Activated CD4-positive, alpha-beta T cell treated with anti-CD3 and anti-CD28 coated beads, Interleukin-2, amount 10 ng/mL, durations not matched to agents 7 days and 5 days (primary cell): ENCODE measurements at regions not wholly inside any gene's neighbourhood (a gene's known extent, or its start where the extent isn't known, plus 50 kb on each side); places are given as distances from the start of the nearest gene placed in this dataset.

ENCODE experiments used
- CTCF ChIA-PET: fragments of 350-600 bp; sonication (Branson Sonifier 250); formaldehyde crosslinking; loops from one replicate; lab custom pipeline; 2021; ENCODE audit warnings: antibody characterized with exemption; lab: Charles Lee
- POLR2A ChIA-PET: fragments of 350-600 bp; sonication (Branson Sonifier 250); formaldehyde crosslinking; loops from one replicate; lab custom pipeline; 2021; ENCODE audit warnings: antibody characterized with exemption; lab: Charles Lee
- DNase-seq: peaks from one replicate; pipeline ENCODE4 v3.0.0-alpha.2; 2020
- H3K27ac Mint-ChIP-seq: one replicate; pipeline ENCODE4 v1.8.0; 2021; ENCODE audit warnings: mild to moderate bottlenecking, moderate library complexity, mixed read lengths
- H3K27me3 Mint-ChIP-seq: one replicate; pipeline ENCODE4 v1.8.0; 2021; ENCODE audit warnings: mixed read lengths
- H3K36me3 Mint-ChIP-seq: one replicate; pipeline ENCODE4 v1.8.0; 2021; ENCODE audit warnings: low read depth, mixed read lengths
- H3K4me1 Mint-ChIP-seq: one replicate; pipeline ENCODE4 v1.8.0; 2021; ENCODE audit warnings: mixed read lengths
- H3K4me3 Mint-ChIP-seq: one replicate; pipeline ENCODE4 v1.8.0; 2021; ENCODE audit warnings: mild to moderate bottlenecking, moderate library complexity, mixed read lengths
- H3K9me3 Mint-ChIP-seq: one replicate; pipeline ENCODE4 v1.8.0; 2021; ENCODE audit warnings: mixed read lengths

- Mint-ChIP-seq H3K4me3 (no peak overlapping the region), H3K27ac (no peak overlapping the region), H3K9me3 (no peaks in the 10 kb centered on the region), H3K36me3 (no peaks in the 10 kb centered on the region), H3K27me3 (no peaks in the 10 kb centered on the region), H3K4me1 (no peaks in the 10 kb centered on the region)
- CTCF ChIA-PET = no interaction called here
- POLR2A ChIA-PET = no interaction called here
- no peak for DNase-seq
Measured at GRCh38 chr5:125575171-125575890, 828.9 kb upstream of the ZNF608 start.

DNA sequence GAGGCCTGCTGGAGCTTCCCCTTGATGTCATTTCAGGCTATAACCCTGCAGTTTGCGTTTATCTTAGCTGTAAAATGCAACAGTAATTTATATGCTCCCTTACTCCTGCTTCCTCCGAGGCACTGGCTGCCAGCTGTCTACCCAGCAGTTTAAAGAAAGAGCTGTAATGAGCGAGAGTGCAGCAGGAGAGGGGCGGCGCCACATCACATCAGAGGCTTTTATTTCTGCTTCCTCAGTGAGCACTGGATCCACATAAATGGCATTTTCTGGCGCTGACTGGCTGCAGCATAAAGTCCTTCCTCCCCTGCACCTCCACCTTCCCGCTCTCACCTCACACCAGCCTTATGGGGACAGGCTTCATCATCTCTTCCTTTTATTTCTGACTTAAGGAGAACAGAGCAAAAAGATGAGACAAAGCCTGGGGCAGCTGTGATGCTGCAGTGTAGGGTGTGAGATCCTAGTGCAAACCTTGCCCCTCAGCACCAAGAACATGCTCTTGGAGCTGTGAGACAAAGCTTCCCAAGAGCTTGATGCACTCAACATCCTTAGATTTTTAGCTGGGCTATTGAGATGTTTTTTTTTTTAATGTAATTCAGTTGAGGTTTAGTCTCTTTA, 829.6 kb upstream of the ZNF608 start:
- ChIA-PET CTCF (no interaction called here), POLR2A (no interaction called here)
- no peaks in the 10 kb centered on the region for H3K36me3 Mint-ChIP-seq
- no peak overlapping the region for H3K4me3 Mint-ChIP-seq
- no peak overlapping the region for H3K27ac Mint-ChIP-seq
- H3K9me3 Mint-ChIP-seq = no peaks in the 10 kb centered on the region
- no peaks in the 10 kb centered on the region for H3K4me1 Mint-ChIP-seq
- DNase-seq = no peak
- H3K27me3 Mint-ChIP-seq = no peaks in the 10 kb centered on the region

DNA sequence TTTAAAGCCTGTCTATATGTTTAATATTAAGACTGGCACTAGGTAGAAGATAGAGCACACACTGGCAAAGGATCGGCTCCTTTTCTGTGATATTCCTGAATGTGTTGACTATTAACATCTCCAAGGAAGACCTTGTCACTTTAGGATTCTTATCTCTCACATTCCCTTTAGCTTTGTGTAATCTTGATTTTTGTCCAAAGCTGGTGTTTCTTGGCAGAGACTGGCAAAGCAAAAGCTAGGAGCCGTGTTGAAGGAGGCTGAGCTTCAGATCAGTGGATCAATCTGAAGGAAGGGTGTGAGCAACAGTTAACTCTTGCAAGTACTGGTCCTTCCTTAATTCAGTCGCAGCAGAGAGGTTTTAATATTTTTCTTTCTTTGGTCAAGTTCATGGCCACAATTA, 830.4 kb upstream of the ZNF608 start:
- no peak for DNase-seq
- Mint-ChIP-seq H3K4me1 (no peaks in the 10 kb centered on the region), H3K4me3 (no peak overlapping the region), H3K27ac (no peak overlapping the region), H3K27me3 (no peaks in the 10 kb centered on the region), H3K36me3 (no peaks in the 10 kb centered on the region), H3K9me3 (no peaks in the 10 kb centered on the region)
- ChIA-PET POLR2A (no interaction called here), CTCF (no interaction called here)

DNA sequence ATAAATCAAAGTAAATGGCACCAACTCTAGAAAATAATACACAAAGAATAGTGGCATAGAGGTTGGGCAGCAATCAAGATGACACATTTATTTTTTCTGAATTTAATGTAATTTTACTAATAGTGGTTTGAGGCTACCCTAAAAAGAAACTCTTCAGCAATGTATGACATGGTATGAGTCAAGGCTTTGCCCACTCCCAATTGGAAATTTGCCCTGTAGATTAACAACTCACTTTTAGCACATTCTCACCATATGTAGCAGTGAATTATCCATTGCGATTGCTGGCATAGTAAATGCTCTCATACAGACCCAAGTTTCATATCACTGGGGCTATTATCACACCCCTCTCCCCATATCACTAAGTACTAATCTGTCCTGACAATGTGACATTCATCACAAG, 832.1 kb upstream of the ZNF608 start:
- POLR2A ChIA-PET = no interaction called here

GRCh38 chr5:125579182-125579581, 832.7 kb upstream of the ZNF608 start:
- POLR2A ChIA-PET = no interaction called here

More for the DNA sequence above, 832.1 kb upstream of the ZNF608 start:
- Mint-ChIP-seq H3K4me3 (no peak overlapping the region), H3K27ac (no peak overlapping the region), H3K9me3 (no peaks in the 10 kb centered on the region), H3K4me1 (no peaks in the 10 kb centered on the region), H3K27me3 (no peaks in the 10 kb centered on the region), H3K36me3 (no peaks in the 10 kb centered on the region)
- DNase-seq = no peak
- CTCF ChIA-PET = no interaction called here

DNA sequence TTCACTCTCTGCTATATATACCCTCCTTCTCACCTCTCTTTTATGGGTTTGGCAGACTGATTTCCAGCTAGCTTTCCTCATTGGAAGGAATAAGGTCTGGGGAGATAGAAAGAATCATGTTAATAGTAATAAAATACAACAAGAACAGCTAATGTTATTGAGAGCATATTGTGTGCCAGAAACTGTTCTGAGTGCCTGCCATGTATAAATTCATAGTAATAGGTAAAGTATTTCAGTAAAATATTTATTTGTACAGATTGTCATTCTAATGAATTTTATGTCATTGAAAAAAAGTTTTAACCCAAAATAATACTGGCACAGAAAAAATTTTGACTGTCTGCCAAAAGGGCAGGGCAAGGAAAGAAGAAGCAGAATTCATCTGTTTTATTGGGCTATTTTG, 834.9 kb upstream of the ZNF608 start:
- Mint-ChIP-seq H3K4me3 (no peak overlapping the region), H3K4me1 (no peaks in the 10 kb centered on the region)

More at GRCh38 chr5:125579182-125579581, 832.7 kb upstream of the ZNF608 start:
- Mint-ChIP-seq H3K4me3 (no peak overlapping the region), H3K9me3 (no peaks in the 10 kb centered on the region), H3K27me3 (no peaks in the 10 kb centered on the region), H3K27ac (no peak overlapping the region), H3K36me3 (no peaks in the 10 kb centered on the region), H3K4me1 (no peaks in the 10 kb centered on the region)
- DNase-seq = no peak
- CTCF ChIA-PET = no interaction called here

DNA sequence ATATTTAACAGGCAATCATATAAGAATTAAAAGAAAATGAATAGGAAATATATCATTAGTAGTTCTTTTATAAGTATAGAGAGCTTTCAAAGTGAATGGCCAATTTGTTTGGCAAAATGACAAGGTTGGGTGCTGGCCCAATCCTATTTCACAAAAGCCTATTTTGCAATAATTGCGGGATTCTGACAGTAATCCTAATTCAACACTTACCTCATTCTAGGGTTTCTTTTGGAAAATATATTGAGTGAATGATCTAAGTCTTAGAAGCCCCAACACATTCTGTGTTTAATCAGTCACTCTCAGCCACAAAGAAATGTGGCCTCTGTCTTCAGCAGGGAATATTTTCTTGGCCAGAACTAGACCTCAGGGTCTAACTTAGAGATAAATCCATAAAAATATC, 835.9 kb upstream of the ZNF608 start:
- POLR2A ChIA-PET = no interaction called here
- Mint-ChIP-seq H3K9me3 (no peaks in the 10 kb centered on the region), H3K4me3 (no peak overlapping the region)

More for the DNA sequence above, 834.9 kb upstream of the ZNF608 start:
- Mint-ChIP-seq H3K36me3 (no peaks in the 10 kb centered on the region), H3K27ac (no peak overlapping the region), H3K27me3 (no peaks in the 10 kb centered on the region), H3K9me3 (no peaks in the 10 kb centered on the region)
- CTCF ChIA-PET = no interaction called here
- POLR2A ChIA-PET = no interaction called here
- DNase-seq = no peak

GRCh38 chr5:125583321-125584139, 837.1 kb upstream of the ZNF608 start:
- DNase-seq = no peak
- Mint-ChIP-seq H3K27me3 (no peaks in the 10 kb centered on the region), H3K27ac (no peak overlapping the region), H3K9me3 (no peaks in the 10 kb centered on the region), H3K36me3 (no peaks in the 10 kb centered on the region), H3K4me1 (no peaks in the 10 kb centered on the region), H3K4me3 (no peak overlapping the region)
- ChIA-PET CTCF (no interaction called here), POLR2A (no interaction called here)

More for the DNA sequence above, 835.9 kb upstream of the ZNF608 start:
- CTCF ChIA-PET = no interaction called here
- H3K27ac Mint-ChIP-seq = no peak overlapping the region
- no peaks in the 10 kb centered on the region for H3K27me3 Mint-ChIP-seq
- no peaks in the 10 kb centered on the region for H3K36me3 Mint-ChIP-seq
- DNase-seq = no peak
- H3K4me1 Mint-ChIP-seq = no peaks in the 10 kb centered on the region

DNA sequence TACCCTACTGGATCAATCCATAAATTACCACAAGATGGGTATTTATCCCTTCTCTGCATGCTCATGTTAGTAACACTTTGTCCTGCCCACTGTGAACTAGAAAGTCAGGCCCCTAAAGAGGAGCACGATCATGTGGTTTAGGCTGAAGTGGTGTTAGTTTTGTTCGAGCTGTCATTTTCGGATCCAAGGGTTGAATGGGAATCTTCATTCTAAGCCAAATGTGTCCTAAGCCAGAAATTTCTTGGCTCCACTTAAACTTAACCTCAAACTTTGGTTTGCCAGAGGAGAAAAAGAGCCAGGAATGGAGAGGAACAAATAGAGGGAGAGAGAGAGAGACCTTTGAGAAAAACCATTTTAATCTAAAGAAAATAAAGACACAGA, 837.7 kb upstream of the ZNF608 start:
- CTCF ChIA-PET = no interaction called here
- no peaks in the 10 kb centered on the region for H3K9me3 Mint-ChIP-seq
- POLR2A ChIA-PET = no interaction called here
- H3K36me3 Mint-ChIP-seq = no peaks in the 10 kb centered on the region
- H3K4me1 Mint-ChIP-seq = no peaks in the 10 kb centered on the region
- H3K27me3 Mint-ChIP-seq = no peaks in the 10 kb centered on the region
- H3K4me3 Mint-ChIP-seq = no peak overlapping the region
- DNase-seq = no peak
- no peak overlapping the region for H3K27ac Mint-ChIP-seq

DNA sequence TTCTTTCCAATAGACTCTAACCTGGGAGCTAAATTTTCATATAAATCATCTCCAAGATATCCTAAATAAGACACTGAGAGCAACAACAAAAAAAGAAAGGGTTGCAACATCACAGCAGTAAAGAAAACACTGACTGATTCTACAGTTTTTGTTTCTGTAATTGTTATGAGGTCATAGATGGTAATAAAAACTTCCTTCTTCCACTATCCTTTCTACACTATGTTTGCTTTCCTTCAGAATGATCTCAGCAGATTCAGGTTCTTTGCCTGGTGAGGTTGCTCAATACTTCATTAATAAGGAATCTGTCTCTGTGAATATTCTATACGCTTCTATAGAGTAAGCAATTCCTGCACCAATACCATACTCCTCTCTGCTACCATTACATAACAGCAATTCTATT, 835.6 kb upstream of the GRAMD2B start:
- H3K9me3 Mint-ChIP-seq = no peaks in the 10 kb centered on the region
- no peaks in the 10 kb centered on the region for H3K27me3 Mint-ChIP-seq
- DNase-seq = no peak
- H3K4me1 Mint-ChIP-seq = no peaks in the 10 kb centered on the region
- no peak overlapping the region for H3K27ac Mint-ChIP-seq
- POLR2A ChIA-PET = no interaction called here
- H3K36me3 Mint-ChIP-seq = no peaks in the 10 kb centered on the region
- no peak overlapping the region for H3K4me3 Mint-ChIP-seq
- CTCF ChIA-PET = no interaction called here

DNA sequence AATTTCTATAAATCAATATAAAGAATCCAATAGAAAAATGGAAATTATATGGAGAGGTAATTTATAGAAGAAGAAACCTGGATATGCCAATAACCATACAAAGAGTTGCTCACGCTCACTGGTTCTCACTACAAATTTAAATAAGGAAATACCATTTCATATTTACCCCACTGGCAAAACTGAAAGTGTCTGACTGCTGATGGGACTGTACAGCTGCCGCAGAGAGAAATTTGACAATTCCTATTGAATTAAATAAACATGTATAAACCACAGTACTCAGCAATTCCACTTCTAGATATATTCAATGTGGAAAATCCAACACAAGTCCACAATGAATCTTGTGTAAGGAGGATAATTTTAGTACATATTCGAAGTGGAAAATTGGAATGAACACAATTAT, 830.4 kb upstream of the GRAMD2B start:
- no peak overlapping the region for H3K4me3 Mint-ChIP-seq
- ChIA-PET CTCF (no interaction called here), POLR2A (no interaction called here)
- H3K9me3 Mint-ChIP-seq = peaks cover 4% of the 10 kb centered on the region
- no peak overlapping the region for H3K27ac Mint-ChIP-seq
- H3K4me1 Mint-ChIP-seq = no peaks in the 10 kb centered on the region
- H3K27me3 Mint-ChIP-seq = no peaks in the 10 kb centered on the region
- H3K36me3 Mint-ChIP-seq = no peaks in the 10 kb centered on the region
- no peak for DNase-seq

DNA sequence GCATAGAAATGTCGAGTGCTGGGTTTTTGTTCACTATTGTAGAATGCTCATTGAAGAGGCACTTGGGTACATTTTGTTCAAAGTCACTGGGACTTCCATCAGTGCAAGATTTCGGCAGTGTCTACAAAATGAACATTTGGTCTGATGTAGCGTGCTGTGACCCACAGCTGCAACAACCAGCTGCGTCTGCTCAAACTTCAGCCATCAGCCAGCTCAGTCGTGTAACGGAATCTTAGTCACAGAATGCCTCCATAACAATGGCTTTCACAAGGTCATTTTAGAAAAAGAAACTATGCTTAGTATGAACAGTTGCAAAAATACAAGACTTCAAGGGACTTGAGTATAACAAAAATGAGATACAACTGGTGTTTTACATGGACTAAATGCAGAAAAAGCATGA, 828.1 kb upstream of the GRAMD2B start:
- no peak for DNase-seq
- Mint-ChIP-seq H3K4me3 (no peak overlapping the region), H3K36me3 (no peaks in the 10 kb centered on the region), H3K4me1 (no peaks in the 10 kb centered on the region), H3K27ac (no peak overlapping the region), H3K9me3 (peaks cover 4% of the 10 kb centered on the region), H3K27me3 (no peaks in the 10 kb centered on the region)
- POLR2A ChIA-PET = no interaction called here
- CTCF ChIA-PET = no interaction called here

GRCh38 chr5:125595845-125596244, 827.4 kb upstream of the GRAMD2B start:
- Mint-ChIP-seq H3K36me3 (no peaks in the 10 kb centered on the region), H3K4me3 (no peak overlapping the region), H3K4me1 (no peaks in the 10 kb centered on the region), H3K27me3 (no peaks in the 10 kb centered on the region), H3K9me3 (peaks cover 4% of the 10 kb centered on the region), H3K27ac (no peak overlapping the region)
- CTCF ChIA-PET = no interaction called here
- DNase-seq = no peak
- POLR2A ChIA-PET = no interaction called here
